ENCODE measurements at regions not wholly inside any gene's neighbourhood (a gene's known extent, or its start where the extent isn't known, plus 50 kb on each side); places are given as distances from the start of the nearest gene placed in this dataset. TPM values are rescaled to one million over a fixed set of nuclear protein-coding genes. Genes with fewer than 3 reads are reported as not detected.

DNA sequence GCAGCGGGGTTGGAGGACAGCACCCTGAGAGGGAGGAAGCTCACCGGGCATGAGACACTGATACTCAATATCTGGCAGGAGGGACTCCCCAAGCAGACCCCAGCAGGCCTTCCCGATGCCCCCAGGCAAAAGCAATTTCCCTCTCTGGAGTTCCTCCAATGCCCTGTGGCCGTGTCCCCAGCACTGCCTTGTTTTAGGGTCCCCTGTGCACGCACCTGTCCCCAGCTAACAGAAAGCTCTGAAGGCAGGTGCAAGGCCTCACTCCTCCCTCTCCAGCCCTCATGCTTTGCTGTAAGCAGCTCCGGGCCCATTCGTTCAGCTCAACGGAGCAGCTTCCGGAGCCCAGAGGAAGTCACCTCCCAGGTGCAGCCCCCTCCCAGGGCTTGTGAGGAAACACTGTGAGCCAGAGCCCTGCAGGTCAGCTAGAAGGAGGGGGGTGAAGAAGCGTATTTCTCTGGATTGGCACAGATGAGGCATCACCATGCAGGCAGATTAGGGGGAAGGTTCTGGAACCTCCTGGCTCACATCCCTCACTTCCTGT is 50.3 kb upstream of the ID2 start (continued):
- TF ChIP-seq SAP30 (IDR thresholded peaks at IDR 0.05; ENCODE audit: borderline replicate concordance, insufficient read depth, low read depth, low read length, poor library complexity, severe bottlenecking) (no peak), TARDBP (IDR thresholded peaks at IDR 0.05) (no peak), ZNF165 (CRISPR knock-in tag; IDR thresholded peaks at IDR 0.05; ENCODE audit: borderline replicate concordance) (no peak), FOSL1 (tag; conservative IDR thresholded peaks at IDR 0.05) (no peak)

Small RNA genes in the stretch of these regions (small RNA-seq; reads per million reads assigned to genes)
- gene AC092580.3 = not detected
- not detected for gene RNU6ATAC37P
- not detected for gene SNRPEP5

Data from K562 (cell line).